Heart right ventricle (tissue), 16 donors: ENCODE measurements at regions not wholly inside any gene's neighbourhood (a gene's known extent, or its start where the extent isn't known, plus 50 kb on each side); places are given as distances from the start of the nearest gene placed in this dataset.

ENCODE experiments used
- ATAC-seq, 8 donors: fragments of 200-7000 bp; cut with Tn5 transposase; one replicate each; pipeline ENCODE4 v1.9.1; 2020; ENCODE audit warnings: mild to moderate bottlenecking in 8 of 8, moderate library complexity in 8 of 8, moderate number of reproducible peaks in 1 of 8
- DNase-seq, 2 donors: peaks; one replicate each; pipeline ENCODE4 v3.0.0-alpha.2; 2020
- H3K27ac ChIP-seq, 10 donors: fragments of 200-600 bp; sonication (generic) in 2 of 10; one replicate each; pipeline versions ENCODE4 v1.5.0 to v1.8.0; 2020 to 2022; ENCODE audit warnings: mild to moderate bottlenecking in 3 of 10
- H3K27me3 ChIP-seq, 7 donors: fragments of 200-600 bp; one replicate each; pipeline ENCODE4 v1.8.0; 2021 to 2022; ENCODE audit warnings: mild to moderate bottlenecking in 2 of 7
- H3K36me3 ChIP-seq, 9 donors: fragments of 200-600 bp; sonication (generic) in 1 of 9; one replicate each; pipeline versions ENCODE4 v1.5.0 to v1.8.0; 2020 to 2022; ENCODE audit warnings: mild to moderate bottlenecking in 2 of 9
- H3K4me1 ChIP-seq, 9 donors: fragments of 200-600 bp; sonication (generic) in 1 of 9; one replicate each; pipeline versions ENCODE4 v1.5.0 to v1.8.0; 2020 to 2022; ENCODE audit warnings: mild to moderate bottlenecking in 4 of 9
- H3K4me3 ChIP-seq, 10 donors: fragments of 200-600 bp; sonication (generic) in 2 of 10; one replicate each; pipeline versions ENCODE4 v1.5.0 to v1.8.0; 2020 to 2022; ENCODE audit warnings: mild to moderate bottlenecking in 7 of 10, moderate library complexity in 2 of 10
- H3K9me3 ChIP-seq, 11 donors: fragments of 200-600 bp in 10 of 11; sonication (generic) in 2 of 11; one replicate each; pipeline versions ENCODE4 v1.5.0 to v1.8.0; 2013 to 2022; ENCODE audit warnings: mild to moderate bottlenecking in 2 of 11, control low read depth in 1 of 11, moderate library complexity in 1 of 11
- WGBS, 2 donors: extraction: QIAGEN DNeasy Blood & Tissue Kit; methylation state at CpG; one replicate each; pipeline ENCODE4 v1.1.7; 2013; ENCODE audit warnings: inconsistent platforms in 1 of 2; 5-methylcytosine and 5-hydroxymethylcytosine counted together
- intact Hi-C, 10 donors: fragments of 100-400 bp; cut with DNase I; formaldehyde crosslinking; loops; one replicate each; pipeline versions ENCODE4 v1.11.1 to v1.14.2; 2022
- TF ChIP-seq, protein P1 (sequence below), 9 donors: fragments of 200-600 bp; sonication (generic) in 2 of 9; IDR thresholded peaks; one replicate each; pipeline versions ENCODE4 v1.5.0 to v1.8.0; 2021 to 2022; ENCODE audit warnings: antibody characterized with exemption in 9 of 9, mild to moderate bottlenecking in 5 of 9, moderate library complexity in 1 of 9
- donor health status: Arrhythmogenic right ventricular cardiomyopathy.
- donor health status: ischemic (EF 13 %, LVEDD 7.1; RV severe dilation, severe dysfunction).
- donor health status: healthy with polysubstance abuse.
- donor health status: DM: no; HTN: yes; CAD: no.
- donor health status: DM: no; HTN: no; CAD: no.
- donor health status: ischemic (EF 25% LVEDD 6.9; RV normal size, moderate dysfunction).
- donor health status: ischemic (EF 25% LVEDD 5.7; RV mildly dilated, moderate dysfunction).
- donor health status: healthy.
- donor health status: DM: yes; HTN: yes; CAD: no.
- donor health status: Ischemic cardiomyopathy.
- donor health status: ischemic (EF 35%, LVEDD 5.7; RV mildly dilated, moderate dysfunction).
- donor health status: nonischemic (EF 11% LVEDD 7.7; RV severe dilation, severe dysfunction).
- donor health status: DM: yes; HTN: yes; CAD: no.
- donor health status: PGD.
- donor health status: ischemic (EF 29% LVEDD 5.4; RV normal size, mild dysfunction).
- donor health status: nonischemic (EF 23%, LVEDD 6.1; RV moderate dilation, normal function).

DNA sequence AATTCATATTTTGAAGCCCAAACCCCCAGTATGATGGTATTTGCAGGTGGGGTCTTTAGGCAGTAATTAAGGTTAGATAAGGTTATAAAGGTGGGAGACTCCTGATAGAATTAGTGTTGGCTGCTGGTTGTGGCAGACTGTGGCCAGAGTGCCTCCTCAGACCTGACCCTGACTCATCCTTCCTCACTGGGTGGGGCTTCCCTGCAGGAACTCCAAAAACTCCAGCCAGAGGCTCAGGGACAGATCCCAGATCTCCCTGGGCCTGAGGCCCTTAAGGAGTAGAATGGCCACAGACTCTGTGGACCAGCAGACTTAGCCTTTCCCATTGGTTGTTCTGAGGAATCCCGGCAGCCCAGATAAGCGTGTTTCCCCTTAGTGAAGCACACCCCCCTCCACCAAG lies 463.0 kb upstream of the CPEB2 start:
- DNase-seq (no peak), ATAC-seq (no peak)
- peaks cover 0 to 13% (median 0%) of the 10 kb centered on the region in 11 donors for H3K9me3 ChIP-seq
- H3K4me3 ChIP-seq, result no peak overlapping the region
- 79 to 98% methylated on average over 2 of the region's 2 CpGs for WGBS, 2 donors
- no peak overlapping the region for H3K27ac ChIP-seq
- H3K27me3 ChIP-seq, result peaks cover 0 to 3% (median 0%) of the 10 kb centered on the region in 7 donors
- H3K36me3 ChIP-seq, result no peaks in the 10 kb centered on the region
- intact Hi-C loops, result no loop called here
- no peaks in the 10 kb centered on the region for H3K4me1 ChIP-seq
- TF ChIP-seq, protein P1, sequence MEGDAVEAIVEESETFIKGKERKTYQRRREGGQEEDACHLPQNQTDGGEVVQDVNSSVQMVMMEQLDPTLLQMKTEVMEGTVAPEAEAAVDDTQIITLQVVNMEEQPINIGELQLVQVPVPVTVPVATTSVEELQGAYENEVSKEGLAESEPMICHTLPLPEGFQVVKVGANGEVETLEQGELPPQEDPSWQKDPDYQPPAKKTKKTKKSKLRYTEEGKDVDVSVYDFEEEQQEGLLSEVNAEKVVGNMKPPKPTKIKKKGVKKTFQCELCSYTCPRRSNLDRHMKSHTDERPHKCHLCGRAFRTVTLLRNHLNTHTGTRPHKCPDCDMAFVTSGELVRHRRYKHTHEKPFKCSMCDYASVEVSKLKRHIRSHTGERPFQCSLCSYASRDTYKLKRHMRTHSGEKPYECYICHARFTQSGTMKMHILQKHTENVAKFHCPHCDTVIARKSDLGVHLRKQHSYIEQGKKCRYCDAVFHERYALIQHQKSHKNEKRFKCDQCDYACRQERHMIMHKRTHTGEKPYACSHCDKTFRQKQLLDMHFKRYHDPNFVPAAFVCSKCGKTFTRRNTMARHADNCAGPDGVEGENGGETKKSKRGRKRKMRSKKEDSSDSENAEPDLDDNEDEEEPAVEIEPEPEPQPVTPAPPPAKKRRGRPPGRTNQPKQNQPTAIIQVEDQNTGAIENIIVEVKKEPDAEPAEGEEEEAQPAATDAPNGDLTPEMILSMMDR (IDR thresholded peaks at IDR 0.05), result no peak

GRCh38 chr4:14545163-14545562 lies 457.1 kb upstream of the CPEB2 start:
- no peak for DNase-seq
- Histone ChIP-seq H3K27ac (no peak overlapping the region), H3K4me1 (no peaks in the 10 kb centered on the region), H3K36me3 (no peaks in the 10 kb centered on the region), H3K9me3 (peaks cover 0 to 13% (median 0%) of the 10 kb centered on the region in 11 donors), H3K27me3 (no peaks in the 10 kb centered on the region), H3K4me3 (no peak overlapping the region)
- TF ChIP-seq, protein P1 (IDR thresholded peaks at IDR 0.05), result no peak
- ATAC-seq, result no peak
- intact Hi-C loops, result no loop called here
- 91 to 93% methylated on average over 5 of the region's 5 CpGs for WGBS, 2 donors

DNA sequence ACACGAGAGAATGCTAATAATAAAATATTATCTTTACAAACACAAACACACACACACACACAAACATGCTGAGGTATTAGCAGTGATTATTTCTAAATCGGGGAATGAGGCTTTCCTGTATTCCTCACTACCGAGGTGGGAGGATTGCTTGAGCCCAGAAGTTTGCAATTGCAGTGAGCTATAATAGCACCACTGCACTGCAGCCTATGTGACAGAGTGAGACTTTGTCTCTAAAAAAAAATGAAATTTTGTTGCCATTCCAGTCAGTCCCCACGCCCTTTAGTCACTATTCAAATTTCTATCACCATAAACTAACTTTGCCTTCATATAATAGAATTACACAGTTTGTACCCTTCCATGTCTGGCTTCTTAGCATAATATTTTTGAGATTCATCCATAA lies 456.5 kb upstream of the CPEB2 start:
- Histone ChIP-seq H3K4me1 (no peaks in the 10 kb centered on the region), H3K27ac (no peak overlapping the region), H3K36me3 (no peaks in the 10 kb centered on the region), H3K27me3 (no peaks in the 10 kb centered on the region), H3K4me3 (no peak overlapping the region), H3K9me3 (peaks cover 0 to 13% (median 0%) of the 10 kb centered on the region in 11 donors)
- intact Hi-C loops, result no loop called here
- TF ChIP-seq, protein P1 (IDR thresholded peaks at IDR 0.05), result no peak
- ATAC-seq (no peak), DNase-seq (no peak)
- whole genome bisulfite sequencing, 2 donors, result 67 to 76% methylated on average over 4 of the region's 4 CpGs

DNA sequence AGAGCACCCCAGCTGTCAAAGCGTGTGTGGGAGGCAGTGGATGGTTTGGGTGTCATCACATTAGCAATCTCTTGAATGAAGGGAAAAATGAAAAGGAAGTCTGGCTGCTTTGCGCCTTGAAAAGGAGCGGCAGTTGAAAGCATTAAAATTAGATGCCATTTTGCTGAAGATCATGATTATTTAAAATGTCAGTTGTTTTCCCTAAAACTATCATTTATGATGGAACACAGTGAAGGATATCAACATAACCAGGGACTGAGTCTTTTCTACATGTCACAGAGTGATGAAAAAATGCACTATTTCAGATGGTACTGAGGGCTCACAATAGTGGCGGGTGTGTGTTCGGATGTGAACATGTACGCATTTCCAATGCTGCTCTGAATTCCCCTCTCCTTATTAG lies 450.2 kb upstream of the CPEB2 start:
- H3K4me3 ChIP-seq, result no peak overlapping the region
- intact Hi-C loops, result no loop called here
- no peak for ATAC-seq
- no peaks in the 10 kb centered on the region for H3K4me1 ChIP-seq
- H3K36me3 ChIP-seq, result no peaks in the 10 kb centered on the region
- DNase-seq, result no peak
- TF ChIP-seq, protein P1 (IDR thresholded peaks at IDR 0.05), result no peak
- no peak overlapping the region for H3K27ac ChIP-seq
- WGBS, 2 donors, result 83 to 91% methylated on average over 6 of the region's 6 CpGs
- no peaks in the 10 kb centered on the region for H3K27me3 ChIP-seq
- H3K9me3 ChIP-seq, result no peaks in the 10 kb centered on the region

- DNase-seq (no peak), ATAC-seq (no peak)
- H3K36me3 ChIP-seq, result no peaks in the 10 kb centered on the region
- H3K9me3 ChIP-seq, result no peaks in the 10 kb centered on the region
- no peak overlapping the region for H3K4me3 ChIP-seq
- TF ChIP-seq, protein P1 (IDR thresholded peaks at IDR 0.05), result no peak
- WGBS, 2 donors, result 85 to 88% methylated on average over 2 of the region's 2 CpGs
- H3K4me1 ChIP-seq, result no peaks in the 10 kb centered on the region
- no peak overlapping the region for H3K27ac ChIP-seq
- H3K27me3 ChIP-seq, result no peaks in the 10 kb centered on the region
- intact Hi-C loops, result no loop called here
These were observed 442.6 kb upstream of the CPEB2 start for GRCh38 chr4:14559646-14560045.
